Upper lobe of left lung (tissue), 6 donors: ENCODE measurements at regions not wholly inside any gene's neighbourhood (a gene's known extent, or its start where the extent isn't known, plus 50 kb on each side); places are given as distances from the start of the nearest gene placed in this dataset.
A peak's percentile ranks its signal among the peaks of the same experiment; 100 is the strongest.

Source experiments
- ATAC-seq, 2 donors: fragments of 200-7000 bp; cut with Tn5 transposase; one replicate each; pipeline ENCODE4 v1.9.1; 2022; ENCODE audit warnings: mild to moderate bottlenecking in 2 of 2, moderate library complexity in 2 of 2; ENCODE audit not compliant: low FRiP score in 2 of 2
- DNase-seq, 2 donors: peaks; one replicate each; pipeline ENCODE4 v3.0.0-alpha.2; 2019 to 2020
- H3K27ac ChIP-seq, 4 donors: fragments of 200-600 bp; sonication (generic); one replicate each; pipeline ENCODE4 v1.5.1; 2016 to 2019
- H3K27me3 ChIP-seq, 4 donors: fragments of 200-600 bp; sonication (generic); one replicate each; pipeline ENCODE4 v1.5.1; 2017 to 2019
- H3K36me3 ChIP-seq, 4 donors: fragments of 200-600 bp; sonication (generic); one replicate each; pipeline ENCODE4 v1.5.1; 2016 to 2019
- H3K4me1 ChIP-seq, 4 donors: fragments of 200-600 bp; sonication (generic); one replicate each; pipeline ENCODE4 v1.5.1; 2018 to 2019
- H3K4me3 ChIP-seq, 4 donors: fragments of 200-600 bp; sonication (generic); one replicate each; pipeline ENCODE4 v1.5.1; 2017 to 2019; ENCODE audit warnings: mild to moderate bottlenecking in 2 of 4, moderate library complexity in 1 of 4
- H3K9me3 ChIP-seq, 4 donors: fragments of 200-600 bp; sonication (generic); one replicate each; pipeline ENCODE4 v1.5.1; 2018 to 2019
- CTCF ChIP-seq, 6 experiments: fragments of 450-650 bp in 4 of 6; fragments of 200-600 bp in 2 of 6; sonication (generic) in 2 of 6; IDR thresholded peaks; one replicate each; pipeline ENCODE4 v1.5.1; 2016 to 2019; ENCODE audit warnings: antibody characterized with exemption in 6 of 6
- EP300 ChIP-seq, 4 donors: sonication (generic); formaldehyde crosslinking; IDR thresholded peaks; one replicate each; pipeline ENCODE4 v1.5.1; 2017; ENCODE audit warnings: antibody characterized with exemption in 4 of 4, control low read depth in 2 of 4
- POLR2A ChIP-seq, 4 donors: fragments of 450-650 bp; IDR thresholded peaks; one replicate each; pipeline ENCODE4 v1.5.1; 2016 to 2017; ENCODE audit warnings: antibody characterized with exemption in 4 of 4, mild to moderate bottlenecking in 2 of 4
- POLR2AphosphoS5 ChIP-seq, 2 donors: sonication (generic); formaldehyde crosslinking; IDR thresholded peaks; one replicate each; pipeline ENCODE4 v1.5.1; 2017; ENCODE audit warnings: antibody characterized with exemption in 2 of 2
- WGBS, 2 donors: methylation state at CpG; one replicate each; pipeline ENCODE4 v1.1.5; 2017 to 2018; 5-methylcytosine and 5-hydroxymethylcytosine counted together
- donor health status: DM: no; HTN: no; CAD: no; lungs with moderate emphysema.
- donor health status: DM: no; HTN: yes; CAD: no; lungs with severe emphysema.

GRCh38 chr1:55418208-55419000 is 203.2 kb upstream of the USP24 start:
- ATAC-seq (peak; percentile 44 to 91), DNase-seq (no peak)
- TF ChIP-seq CTCF (IDR thresholded peaks at IDR 0.05) (no peak), EP300 (IDR thresholded peaks at IDR 0.05) (no peak), POLR2A (IDR thresholded peaks at IDR 0.05) (no peak), POLR2AphosphoS5 (IDR thresholded peaks at IDR 0.05) (no peak)
- WGBS, 2 donors: 72 to 76% methylated on average over 10 of the region's 10 CpGs
- Histone ChIP-seq H3K27ac (no peak overlapping the region), H3K4me3 (no peak overlapping the region), H3K4me1 (peaks cover 0 to 6% (median 0%) of the 10 kb centered on the region in 4 donors), H3K27me3 (no peaks in the 10 kb centered on the region), H3K36me3 (no peaks in the 10 kb centered on the region), H3K9me3 (peaks cover 2 to 10% (median 4%) of the 10 kb centered on the region in 4 donors)

- no peak for DNase-seq
- Histone ChIP-seq H3K4me1 (peaks cover 0 to 6% (median 0%) of the 10 kb centered on the region in 4 donors), H3K36me3 (no peaks in the 10 kb centered on the region), H3K9me3 (no peaks in the 10 kb centered on the region), H3K27me3 (no peaks in the 10 kb centered on the region), H3K27ac (no peak overlapping the region), H3K4me3 (no peak overlapping the region)
- WGBS, 2 donors: 97 to 100% methylated on average over 2 of the region's 2 CpGs
- TF ChIP-seq POLR2AphosphoS5 (IDR thresholded peaks at IDR 0.05) (no peak), CTCF (IDR thresholded peaks at IDR 0.05) (no peak), POLR2A (IDR thresholded peaks at IDR 0.05) (no peak), EP300 (IDR thresholded peaks at IDR 0.05) (no peak)
- ATAC-seq: no peak
Observed at GRCh38 chr1:55416164-55416842, 201.1 kb upstream of the USP24 start.

- H3K4me3 ChIP-seq: no peak overlapping the region
- no peaks in the 10 kb centered on the region for H3K36me3 ChIP-seq
- H3K27me3 ChIP-seq: no peaks in the 10 kb centered on the region
- DNase-seq (no peak), ATAC-seq (no peak)
- peaks cover 0 to 4% (median 0%) of the 10 kb centered on the region in 4 donors for H3K4me1 ChIP-seq
- H3K27ac ChIP-seq: no peak overlapping the region
- H3K9me3 ChIP-seq: no peaks in the 10 kb centered on the region
- TF ChIP-seq POLR2A (IDR thresholded peaks at IDR 0.05): no peak
- TF ChIP-seq CTCF (IDR thresholded peaks at IDR 0.05): no peak
- TF ChIP-seq EP300 (IDR thresholded peaks at IDR 0.05): no peak
- TF ChIP-seq POLR2AphosphoS5 (IDR thresholded peaks at IDR 0.05): no peak
Observed at GRCh38 chr1:55413286-55413685, 198.1 kb upstream of the USP24 start.

GRCh38 chr1:55412060-55412459 is 196.9 kb upstream of the USP24 start:
- no peaks in the 10 kb centered on the region for H3K27me3 ChIP-seq
- H3K27ac ChIP-seq: no peak overlapping the region
- TF ChIP-seq EP300 (IDR thresholded peaks at IDR 0.05) (no peak), CTCF (IDR thresholded peaks at IDR 0.05) (no peak), POLR2A (IDR thresholded peaks at IDR 0.05) (no peak)
- no peak overlapping the region for H3K4me3 ChIP-seq
- ATAC-seq: no peak
- no peak for DNase-seq
- no peaks in the 10 kb centered on the region for H3K36me3 ChIP-seq
- H3K9me3 ChIP-seq: no peaks in the 10 kb centered on the region
- no peaks in the 10 kb centered on the region for H3K4me1 ChIP-seq
- WGBS, 2 donors: 84 to 92% methylated on average over 2 of the region's 2 CpGs
